ENCODE measurements at regions not wholly inside any gene's neighbourhood (a gene's known extent, or its start where the extent isn't known, plus 50 kb on each side); places are given as distances from the start of the nearest gene placed in this dataset.

DNA sequence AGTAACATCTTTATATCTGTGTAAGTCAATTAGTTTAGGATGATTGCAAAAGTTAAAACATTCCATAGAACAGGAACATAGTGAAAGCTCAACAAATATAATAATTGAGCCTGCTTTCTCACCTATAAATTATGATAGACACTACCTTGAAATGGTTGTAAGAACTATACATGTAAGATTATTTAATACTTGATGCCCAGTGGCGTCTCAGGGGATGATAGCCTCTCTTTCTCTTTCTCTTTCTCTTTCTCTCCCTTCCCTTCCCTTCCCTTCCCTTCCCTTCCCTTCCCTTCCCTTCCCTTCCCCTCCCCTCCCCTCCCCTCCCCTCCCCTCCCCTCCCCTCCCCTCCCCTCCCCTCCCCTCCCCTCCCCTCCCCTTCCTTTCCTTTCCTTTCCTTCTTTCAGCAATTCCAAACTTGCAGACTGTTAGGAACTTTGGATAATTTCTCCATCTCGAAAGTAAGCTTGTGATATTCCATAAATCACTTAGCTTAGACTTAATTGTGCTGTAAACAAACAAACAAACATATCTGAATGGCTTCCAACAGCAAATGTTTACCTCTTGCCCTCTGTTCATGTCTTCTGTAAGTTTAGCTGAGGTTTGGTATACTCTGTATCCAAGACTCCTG lies 1102.7 kb downstream of the TSN start:
- no peak for DNase-seq

DNA sequence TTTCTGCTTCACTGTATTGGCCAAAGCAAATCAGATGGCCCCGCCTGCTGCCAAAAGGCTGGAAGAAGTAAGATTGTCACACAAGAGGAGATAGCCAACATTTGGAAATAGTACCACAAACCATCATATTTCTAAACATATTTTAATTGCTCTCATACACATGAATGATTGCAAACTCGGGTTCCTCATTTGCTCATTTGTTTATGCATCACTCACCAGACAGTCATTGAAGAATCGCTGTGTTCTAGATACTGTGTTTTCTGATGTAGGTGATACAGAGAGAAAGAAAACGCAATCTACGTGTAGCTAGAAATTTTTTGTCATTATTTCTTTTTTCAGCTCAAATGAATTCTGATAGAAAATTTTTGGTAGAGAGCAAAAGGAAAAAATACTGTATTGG lies 1103.4 kb downstream of the TSN start:
- DNase-seq = no peak

DNA sequence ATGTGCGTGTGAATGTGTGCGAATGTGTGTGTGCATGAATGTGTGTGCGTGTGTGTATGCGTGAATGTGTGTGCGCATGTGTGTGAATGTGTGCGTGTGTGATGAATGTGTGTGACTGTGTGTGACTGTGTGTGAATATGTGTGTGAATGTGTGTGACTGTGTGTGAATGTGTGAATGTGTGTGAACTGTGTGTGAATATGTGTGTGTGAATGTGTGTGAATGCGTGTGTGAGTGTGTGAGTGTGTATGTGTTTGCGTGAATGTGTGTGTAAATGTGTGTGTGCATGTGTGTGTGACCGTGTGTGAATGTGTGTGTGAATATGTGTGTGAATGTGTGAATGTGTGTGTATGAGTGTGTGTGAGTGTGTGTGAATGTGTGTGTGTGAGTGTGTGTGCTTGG lies 1103.8 kb downstream of the TSN start:
- DNase-seq = no peak

DNA sequence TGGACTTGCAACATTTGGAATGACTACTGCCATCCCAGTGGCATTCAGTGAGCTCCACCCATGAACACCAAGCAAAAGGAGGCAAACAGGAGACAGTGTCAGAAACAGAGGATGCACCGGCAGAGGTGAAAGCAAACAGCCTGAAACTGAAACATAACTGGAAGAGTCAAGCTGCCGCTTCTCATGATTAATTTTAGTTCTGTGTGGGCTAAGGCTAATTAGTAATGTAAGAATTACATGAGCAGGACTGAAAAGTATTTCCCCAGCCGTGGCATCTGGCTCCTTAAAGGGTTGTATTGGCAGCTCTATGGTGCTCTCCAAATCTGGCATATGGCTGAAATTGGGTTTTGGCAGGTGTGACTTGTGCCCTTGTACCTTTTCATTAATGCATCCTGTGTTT lies 1108.1 kb downstream of the TSN start:
- DNase-seq = no peak

DNA sequence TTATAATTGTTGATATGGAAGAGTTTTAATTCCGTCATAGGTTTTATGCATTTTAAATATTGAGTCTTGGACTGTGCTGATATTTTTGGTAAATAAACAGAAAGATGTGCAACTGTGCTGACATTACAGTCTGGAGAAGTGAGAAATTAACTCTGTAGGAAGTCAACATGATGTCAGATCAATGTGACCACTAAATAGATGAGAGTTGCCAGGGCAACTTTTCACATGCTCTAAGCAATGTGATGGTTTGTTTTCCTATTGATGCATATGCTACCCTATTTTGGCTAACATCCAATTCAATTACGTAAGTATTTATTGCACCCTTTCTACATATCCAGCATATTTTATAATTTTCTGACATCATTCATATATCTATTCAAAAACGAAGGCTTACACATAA lies 1109.3 kb downstream of the TSN start:
- DNase-seq = no peak

DNA sequence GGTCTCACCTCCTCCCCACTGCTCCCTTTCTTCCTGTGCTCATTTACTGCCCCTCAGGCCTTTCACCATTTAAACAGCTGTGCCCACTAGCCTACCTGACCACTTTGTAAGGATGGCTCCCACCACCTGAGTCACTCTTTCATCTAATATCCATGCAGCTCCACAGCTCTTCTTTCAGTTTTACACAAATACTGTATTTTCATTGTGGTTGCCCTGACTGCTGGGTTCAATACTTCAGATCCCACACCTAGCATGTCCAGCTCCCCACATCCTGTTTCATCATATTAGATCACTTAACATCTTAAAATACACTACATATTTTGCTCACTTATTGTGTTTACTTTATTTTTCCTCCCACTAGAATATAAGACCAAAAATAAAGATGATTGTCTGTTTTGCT lies 1110.6 kb downstream of the TSN start:
- no peak for DNase-seq

DNA sequence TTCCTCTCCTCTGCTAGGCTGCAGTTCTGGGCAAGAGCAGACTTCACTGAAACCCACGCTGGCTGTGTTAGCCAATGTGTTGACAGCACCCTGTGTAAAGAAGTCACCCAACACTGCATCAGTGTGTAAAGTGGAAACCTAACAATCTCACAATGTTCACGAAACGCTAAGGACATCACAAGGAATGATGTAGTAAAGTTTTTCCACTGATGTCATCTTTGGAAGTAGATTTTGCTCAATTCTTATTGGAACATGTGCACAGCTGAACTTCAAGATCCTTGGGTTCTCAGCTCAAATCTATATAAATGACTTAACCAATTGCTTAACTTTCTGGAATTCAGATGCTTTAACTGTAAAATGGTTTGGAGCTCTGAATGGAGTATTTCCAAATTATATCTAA lies 1112.5 kb downstream of the TSN start:
- DNase-seq = no peak

DNA sequence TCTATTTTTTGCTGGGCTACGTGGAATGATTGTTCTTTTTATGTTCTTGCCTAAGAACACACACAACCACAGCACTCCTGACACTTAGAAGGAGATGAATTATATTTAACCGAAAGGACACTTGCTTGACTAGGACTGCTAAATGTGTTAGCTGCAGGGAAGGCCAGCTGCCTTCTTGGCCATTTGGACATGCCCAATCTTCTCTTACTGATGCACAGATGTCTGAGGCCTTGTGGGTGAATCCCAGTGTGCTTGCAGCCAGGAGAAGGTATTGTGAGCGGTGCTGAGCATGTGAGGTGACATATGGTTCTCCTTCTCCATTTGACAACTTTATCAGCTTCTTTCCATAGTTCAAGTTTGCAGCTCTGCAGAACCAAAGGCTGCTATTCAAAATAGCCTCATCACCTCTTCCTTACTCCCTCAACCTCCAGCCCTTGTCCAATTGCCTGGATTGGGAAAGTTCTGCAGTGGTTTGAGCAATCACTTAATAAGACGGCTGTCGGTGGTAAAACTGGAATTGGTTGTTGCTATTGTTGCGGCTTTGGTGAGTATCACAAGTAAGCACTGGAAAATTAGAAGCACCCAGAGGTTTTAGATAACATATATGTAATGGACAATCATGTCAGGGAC lies 1113.3 kb downstream of the TSN start:
- no peak for DNase-seq

DNA sequence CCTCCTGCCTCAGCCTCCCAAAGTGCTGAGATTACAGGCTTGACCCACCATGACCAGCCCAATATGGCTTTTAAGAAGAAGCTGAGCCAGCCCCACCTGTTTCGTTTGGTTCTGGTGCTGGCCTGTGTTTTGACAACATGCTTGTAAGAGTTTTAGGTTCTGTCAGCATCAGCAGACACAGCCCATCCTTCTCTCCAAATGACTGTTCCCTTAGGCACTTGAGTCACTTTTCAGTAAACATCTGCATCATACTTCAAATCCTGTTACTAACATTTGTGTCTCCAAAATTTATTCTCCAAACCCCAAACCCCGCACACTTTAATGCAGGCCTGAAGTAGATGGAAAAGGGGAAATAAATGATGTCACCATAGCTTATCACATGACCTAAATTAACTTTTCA lies 1118.5 kb downstream of the TSN start:
- no peak for DNase-seq

DNA sequence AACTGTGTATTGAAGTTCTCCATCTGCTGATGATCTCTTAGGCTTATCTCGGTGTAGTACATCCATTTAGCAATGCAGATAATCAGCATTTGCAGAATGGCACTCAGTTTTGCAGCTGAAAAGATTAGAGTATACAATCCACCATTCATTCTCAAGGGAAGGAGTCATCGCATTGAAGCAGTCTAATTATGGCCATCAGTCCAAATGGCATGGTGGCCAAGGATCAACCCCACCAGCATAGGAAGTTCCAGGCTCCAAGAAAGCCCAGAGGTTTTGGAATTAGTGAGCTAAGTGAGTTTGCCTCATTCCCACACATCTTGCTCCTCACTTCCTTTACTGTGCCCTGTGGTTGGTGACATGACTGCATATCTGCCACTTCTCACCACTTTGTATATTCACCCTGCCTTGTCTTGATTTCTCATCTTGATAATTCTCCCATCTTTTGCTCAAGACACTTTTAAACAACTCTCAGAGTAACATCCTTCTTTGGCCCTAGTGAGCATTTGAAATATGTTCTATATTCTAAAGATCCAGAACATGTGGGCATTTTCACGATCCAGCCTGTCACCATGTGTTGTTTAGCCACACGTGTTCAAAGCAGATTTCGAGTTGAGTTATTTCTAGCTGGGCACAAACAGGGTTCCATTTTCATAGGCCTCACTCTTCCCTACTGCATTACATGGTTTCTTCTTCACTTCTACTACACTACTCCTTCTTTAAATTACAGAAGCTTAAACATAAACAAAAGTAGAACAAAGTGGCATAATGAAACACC lies 1119.8 kb downstream of the TSN start:
- no peak for DNase-seq

DNA sequence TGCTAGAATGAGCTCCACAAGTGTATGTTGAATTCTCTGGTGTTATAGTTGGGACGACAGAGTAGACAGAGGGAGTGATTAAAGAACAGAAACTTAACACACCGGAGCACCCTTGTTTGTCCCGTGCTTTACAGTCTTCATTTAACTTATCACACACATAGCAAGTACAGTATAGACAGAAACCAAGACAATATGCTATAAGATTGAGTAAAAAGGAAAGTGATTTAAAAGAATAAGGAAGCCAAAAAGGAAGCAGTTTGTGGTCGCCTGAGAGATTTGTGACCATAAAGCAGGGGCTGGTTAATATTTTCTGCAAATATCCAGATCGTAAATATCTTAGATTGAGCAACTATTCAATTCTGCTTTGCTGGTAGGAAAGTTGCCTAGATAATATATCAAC lies 1128.4 kb downstream of the TSN start:
- DNase-seq = no peak

DNA sequence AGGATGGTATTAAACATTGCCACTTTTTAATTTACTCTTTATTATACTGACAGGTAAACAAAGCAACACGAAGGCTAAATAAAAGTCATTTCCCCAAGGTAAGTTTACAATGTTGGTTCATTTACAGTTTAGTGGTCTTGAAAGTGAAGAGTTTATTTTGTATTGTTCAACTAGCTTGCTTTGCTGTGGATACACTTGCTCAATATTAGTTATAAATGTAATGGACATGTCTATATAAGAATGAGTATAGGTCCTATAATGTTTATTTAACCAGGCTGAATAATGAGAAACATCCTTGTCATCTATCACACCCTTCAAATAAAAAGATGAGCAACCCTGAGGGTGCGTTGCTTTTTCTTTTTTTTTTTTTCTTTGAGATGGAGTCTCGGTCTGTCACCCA lies 1129.4 kb downstream of the TSN start:
- no peak for DNase-seq

DNA sequence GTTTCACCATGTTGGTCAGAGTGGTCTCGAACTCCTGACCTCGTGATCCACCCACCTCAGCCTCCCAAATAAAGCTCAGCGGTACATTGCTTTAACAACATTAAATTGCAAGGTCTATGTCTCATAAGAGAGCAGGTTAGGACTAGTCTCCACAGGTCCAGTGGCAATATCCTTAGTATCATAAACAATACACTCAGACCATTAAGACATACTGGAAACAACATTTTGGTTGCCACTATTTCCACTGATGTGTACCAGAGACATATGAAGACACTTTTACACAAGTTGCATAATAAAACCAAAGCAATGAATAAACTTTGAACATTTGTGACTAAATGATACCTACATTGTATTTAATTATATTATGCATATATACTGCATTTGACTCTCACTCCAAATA lies 1130.0 kb downstream of the TSN start:
- no peak for DNase-seq

DNA sequence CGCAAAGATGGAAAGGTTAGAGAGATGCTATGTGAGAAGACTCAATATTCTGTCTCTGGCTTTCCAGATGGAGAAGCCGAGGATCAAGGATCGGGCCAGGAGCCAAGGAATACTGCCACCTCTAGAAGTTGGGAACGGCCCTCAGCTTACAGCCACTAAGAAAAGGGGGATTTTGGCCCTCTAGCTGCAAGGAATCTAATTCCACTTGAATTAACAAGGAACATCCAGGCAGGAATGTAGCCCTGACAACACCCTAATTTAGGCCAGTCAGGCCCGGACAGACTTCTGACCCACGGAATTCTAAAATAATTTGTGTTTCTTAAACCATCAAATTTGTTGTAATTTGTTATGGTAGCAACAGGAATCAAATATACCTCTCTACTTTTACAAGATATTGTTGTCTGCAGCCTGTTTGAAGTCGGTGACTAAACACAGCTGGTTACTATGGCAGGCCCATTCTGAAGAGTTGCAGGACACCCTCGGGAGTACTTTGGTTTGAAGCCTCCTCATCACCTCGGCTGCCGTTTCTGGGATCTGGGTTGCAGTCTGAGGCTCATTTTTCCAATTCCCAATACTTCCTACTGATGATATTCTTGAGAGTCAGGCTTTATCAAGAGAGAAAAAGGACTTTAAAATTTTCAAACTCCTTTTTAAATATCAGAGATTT lies 1131.2 kb downstream of the TSN start:
- no peak for DNase-seq

DNA sequence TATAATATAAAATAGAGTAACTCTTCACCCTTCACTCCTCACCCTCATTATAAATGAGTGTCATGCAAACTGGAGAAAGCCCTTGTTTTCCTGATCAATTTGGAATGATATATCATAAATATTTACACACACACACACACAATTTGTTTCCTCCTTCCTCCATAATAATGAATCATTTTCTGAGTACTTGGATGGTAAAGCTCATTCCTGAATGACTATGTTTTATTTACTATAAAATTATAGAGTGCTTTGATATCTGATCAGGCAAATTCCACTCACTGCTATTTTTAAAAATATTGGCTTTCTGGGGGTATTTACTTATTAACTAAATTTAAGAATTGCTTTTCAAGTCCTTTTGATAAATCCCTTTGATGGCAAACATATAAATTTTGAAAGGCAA lies 1125.5 kb upstream of the CNTNAP5 start:
- no peak for DNase-seq

DNA sequence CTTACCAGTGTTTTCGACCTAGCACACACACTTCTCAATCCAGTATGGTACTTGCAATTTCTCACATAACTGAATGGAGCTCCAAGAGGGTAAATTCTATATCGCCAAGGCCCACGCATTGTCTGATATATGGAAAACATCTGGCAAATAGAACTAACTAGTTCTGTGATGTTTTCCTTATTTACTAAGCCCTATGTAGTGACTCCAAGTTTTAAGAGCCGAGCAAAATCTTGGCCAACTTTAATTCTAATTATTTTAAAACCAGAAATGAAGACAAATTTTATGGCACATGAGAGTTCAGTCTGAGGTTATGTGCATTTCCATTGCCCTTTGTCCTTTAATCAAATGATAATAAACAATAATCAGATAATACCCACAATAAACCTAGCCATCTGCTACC lies 1119.7 kb upstream of the CNTNAP5 start:
- DNase-seq = no peak

DNA sequence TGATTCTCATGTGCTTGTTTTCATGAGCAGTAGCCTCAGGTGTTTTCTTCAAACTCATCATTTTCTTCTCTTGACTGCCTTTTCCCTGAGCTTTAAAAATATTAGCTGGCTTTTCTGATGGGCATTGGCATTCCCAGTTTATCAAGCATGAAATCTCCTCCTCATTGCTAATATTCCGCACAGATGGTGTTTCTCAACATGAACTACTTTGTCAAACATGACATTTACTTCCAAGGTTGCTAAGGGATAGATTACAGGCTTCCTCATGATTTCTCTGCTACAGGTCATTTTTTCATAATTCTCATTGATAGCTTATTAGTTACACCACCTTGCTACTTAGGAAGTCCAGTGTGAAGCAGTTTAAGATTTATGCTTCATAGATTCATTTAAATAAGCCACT lies 1116.9 kb upstream of the CNTNAP5 start:
- no peak for DNase-seq

DNA sequence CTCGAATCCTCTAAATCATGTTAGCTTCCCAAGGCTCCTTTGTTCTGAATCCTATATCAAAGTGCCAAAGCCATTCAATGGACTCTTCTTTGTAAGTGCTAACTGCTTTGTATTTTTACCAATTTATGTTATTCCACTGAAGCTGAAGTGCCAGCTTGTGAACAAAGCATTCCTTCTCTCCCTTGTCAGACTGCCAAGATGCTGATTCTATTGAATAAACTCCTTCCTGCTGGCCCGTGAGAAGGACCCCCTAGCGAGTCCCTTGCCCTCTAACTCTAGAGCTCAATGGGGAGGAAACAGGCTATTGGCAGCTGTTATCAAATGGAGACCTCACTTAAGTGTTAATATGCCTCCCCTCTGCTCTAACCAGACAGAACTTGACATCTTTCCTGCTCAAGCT lies 1097.9 kb upstream of the CNTNAP5 start:
- no peak for DNase-seq

DNA sequence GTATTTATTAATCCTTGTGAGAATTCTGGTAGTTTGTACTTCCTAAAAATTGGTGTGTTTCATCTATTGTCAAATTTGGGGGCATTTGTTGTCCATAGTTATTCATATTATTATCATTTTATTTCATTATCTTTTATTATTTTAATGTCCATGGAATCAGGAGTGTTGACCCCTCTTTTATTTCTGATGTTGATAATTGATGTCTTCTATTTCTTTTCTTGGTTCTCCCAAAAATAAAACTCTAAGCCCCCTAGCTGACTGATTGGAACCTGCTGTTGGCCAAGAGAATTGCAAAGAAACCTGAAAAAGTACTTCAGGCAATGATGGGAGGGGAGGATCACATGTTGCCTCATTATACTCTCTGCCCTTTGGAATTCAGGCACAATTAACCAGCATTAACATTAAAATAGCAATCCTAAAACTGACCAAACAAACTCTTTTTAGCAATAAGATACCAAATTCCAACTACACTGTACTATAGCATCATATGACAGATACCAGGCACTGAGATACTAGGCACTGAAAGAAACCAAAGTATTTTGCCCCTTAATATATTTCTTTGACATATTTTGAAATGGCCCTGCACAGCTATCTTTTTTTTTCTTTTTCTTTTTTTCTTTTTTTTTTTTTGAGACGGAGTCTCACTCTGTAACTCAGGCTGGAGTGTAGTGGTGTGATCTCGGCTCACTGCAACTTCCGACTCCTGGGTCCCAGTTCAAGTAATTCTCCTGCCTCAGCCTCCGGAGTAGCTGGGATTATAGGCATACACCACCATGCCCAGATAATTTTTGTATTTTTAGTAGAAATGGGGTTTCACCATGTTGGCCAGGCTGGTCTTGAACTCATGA lies 1097.2 kb upstream of the CNTNAP5 start:
- DNase-seq = no peak

DNA sequence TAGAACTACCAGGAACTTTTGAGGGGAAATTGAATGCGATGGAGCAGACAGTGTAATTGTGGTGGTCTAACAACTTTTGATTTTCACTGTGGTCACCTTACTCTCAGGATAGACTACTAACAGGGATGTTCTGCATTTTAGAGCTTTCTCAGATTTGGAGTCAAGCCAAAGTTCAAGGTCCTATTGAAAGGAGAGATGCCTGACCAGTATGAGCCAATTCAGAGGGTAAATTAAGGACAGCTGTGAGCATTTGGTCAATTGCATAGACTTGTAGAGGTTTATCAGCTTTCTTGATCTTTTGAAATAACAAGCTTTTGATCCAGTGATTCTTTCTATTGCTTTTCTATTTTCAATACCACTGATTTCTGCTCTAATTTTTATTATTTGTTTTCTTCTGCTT lies 1095.7 kb upstream of the CNTNAP5 start:
- DNase-seq = no peak

DNA sequence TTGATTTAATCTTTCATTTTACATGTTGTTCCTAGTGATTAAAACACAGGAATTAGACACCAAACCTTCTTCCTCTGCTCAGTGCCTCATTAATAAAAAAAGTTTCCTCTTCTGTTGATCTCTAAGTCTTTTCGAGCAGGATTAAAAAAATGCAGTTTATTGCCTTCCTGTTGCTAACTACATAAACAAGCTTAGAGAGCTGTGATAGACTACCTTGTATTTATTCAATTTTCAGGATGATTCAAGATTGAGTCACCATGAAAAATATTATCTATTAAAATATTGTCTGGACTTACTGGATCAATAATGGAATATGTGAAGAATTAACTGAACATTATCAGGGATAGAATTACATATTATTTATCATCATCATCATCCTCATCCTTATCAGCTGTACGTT lies 1089.6 kb upstream of the CNTNAP5 start:
- no peak for DNase-seq

DNA sequence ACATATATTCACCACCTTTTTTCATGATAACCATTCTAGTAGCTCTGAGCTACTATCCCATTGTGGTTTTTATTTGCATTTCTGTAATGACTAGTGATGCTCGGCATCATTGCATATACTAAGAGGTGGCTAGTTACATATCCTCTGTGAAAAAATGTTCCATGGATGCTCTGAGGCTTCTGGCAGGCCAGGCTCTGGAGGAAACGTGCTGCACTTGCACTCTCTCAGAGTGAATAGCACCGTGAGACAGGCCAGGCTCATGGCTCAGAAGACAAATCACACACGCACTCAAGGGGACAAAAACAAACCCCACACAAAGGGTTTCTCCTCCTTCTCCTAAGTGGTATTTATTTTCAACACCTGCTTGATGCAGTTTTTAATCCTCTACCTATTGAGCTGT lies 1085.3 kb upstream of the CNTNAP5 start:
- no peak for DNase-seq

DNA sequence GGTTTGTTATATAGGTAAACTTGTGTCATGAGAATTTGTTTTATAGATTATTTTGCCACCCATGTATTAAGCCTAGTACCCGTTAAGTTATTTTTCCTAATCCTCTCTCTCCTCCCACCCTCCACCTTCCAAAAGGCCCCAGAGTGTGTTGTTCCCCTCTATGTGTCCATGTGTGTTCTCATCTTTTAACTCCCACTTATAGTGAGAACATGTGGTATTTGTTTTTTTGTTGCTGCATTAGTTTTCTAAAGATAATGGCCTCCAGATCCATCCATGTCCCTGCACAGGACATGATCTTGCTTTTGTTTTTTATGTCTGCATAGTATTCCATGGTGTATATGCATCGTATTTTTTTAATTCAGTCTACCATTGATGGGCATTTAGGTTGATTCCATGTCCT lies 1075.6 kb upstream of the CNTNAP5 start:
- DNase-seq = no peak

All from stimulated activated CD4-positive, alpha-beta T cell treated with anti-CD3 and anti-CD28 coated beads, Interleukin-4, amount 100 ng/mL, for 4 hours (primary cell).